HCT116 (cell line): ENCODE measurements at regions not wholly inside any gene's neighbourhood (a gene's known extent, or its start where the extent isn't known, plus 50 kb on each side); places are given as distances from the start of the nearest gene placed in this dataset.
"Not testable (repeated sequence)": the region's sequence is repeated elsewhere in the genome, so short reads cannot be mapped to it uniquely, and the experiment has no call there.

Experiments
- POLR2A ChIP-seq: IDR thresholded peaks from 2 replicates; pipeline ENCODE4 v1.7.0; 2011; ENCODE audit warnings: borderline replicate concordance; ENCODE audit not compliant: insufficient read depth, insufficient read length; ENCODE audit errors: extremely low read depth
- POLR2AphosphoS5 ChIP-seq: IDR thresholded peaks from 2 replicates; pipeline ENCODE4 v1.6.1; 2011; ENCODE audit warnings: mild to moderate bottlenecking, low read depth, low read length, moderate library complexity
- SRF ChIP-seq: IDR thresholded peaks from 2 replicates; pipeline ENCODE4 v1.6.1; 2012; ENCODE audit warnings: low read depth
- TCF7L2 ChIP-seq: IDR thresholded peaks from 2 replicates; pipeline ENCODE4 v1.7.0; 2011; ENCODE audit warnings: borderline replicate concordance, inconsistent platforms; ENCODE audit not compliant: insufficient read depth, insufficient read length; ENCODE audit errors: extremely low read depth
- ZFX ChIP-seq: fragments of 450-650 bp; IDR thresholded peaks from 2 replicates; pipeline ENCODE4 v1.6.1; 2017
- ZNF274 ChIP-seq: fragments of 200-500 bp; sonication (Bioruptor generic); IDR thresholded peaks from 2 replicates; pipeline ENCODE4 v1.6.1; 2014; ENCODE audit warnings: mild to moderate bottlenecking, low read depth, low read length, inconsistent platforms
- TF ChIP-seq, protein P1 (sequence below): IDR thresholded peaks from 2 replicates; pipeline ENCODE4 v1.6.1; 2012
- TF ChIP-seq, protein P2 (sequence below), 3 experiments: fragments of 200-600 bp in 1 of 3; sonication (generic) in 1 of 3; IDR thresholded peaks in 2 of 3; conservative IDR thresholded peaks in 1 of 3; 2 replicates each; pipeline ENCODE4 v1.5.1; 2012 to 2017; ENCODE audit warnings: low read depth in 2 of 3, low read length in 2 of 3, antibody characterized with exemption in 1 of 3, borderline replicate concordance in 1 of 3, control low read depth in 1 of 3, mild to moderate bottlenecking in 1 of 3, mixed read lengths in 1 of 3, mixed run types in 1 of 3, moderate library complexity in 1 of 3; ENCODE audit not compliant: insufficient read depth in 1 of 3
- TF ChIP-seq, protein P3 (sequence below): IDR thresholded peaks from 2 replicates; pipeline ENCODE4 v1.6.1; 2012; ENCODE audit warnings: low read depth

DNA sequence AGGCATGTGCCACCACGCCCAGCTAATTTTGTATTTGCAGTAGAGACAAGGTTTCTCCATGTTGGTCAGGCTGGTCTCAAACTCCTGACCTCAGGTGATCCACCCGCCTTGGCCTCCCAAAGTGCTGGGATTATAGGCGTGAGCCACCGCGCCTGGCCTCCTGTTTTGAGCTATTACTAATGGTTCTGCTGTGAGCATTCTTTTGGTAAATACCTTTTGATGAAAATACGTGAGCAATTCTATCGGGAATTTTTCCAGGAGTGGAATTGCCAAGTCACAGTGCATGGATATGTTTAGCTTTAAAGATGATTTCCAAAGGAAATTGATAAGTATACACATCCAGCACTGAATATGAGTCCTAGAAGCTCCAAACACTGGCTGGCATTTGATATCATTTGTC, 64.0 kb upstream of the HNF1B start:
- TF ChIP-seq, protein P1, sequence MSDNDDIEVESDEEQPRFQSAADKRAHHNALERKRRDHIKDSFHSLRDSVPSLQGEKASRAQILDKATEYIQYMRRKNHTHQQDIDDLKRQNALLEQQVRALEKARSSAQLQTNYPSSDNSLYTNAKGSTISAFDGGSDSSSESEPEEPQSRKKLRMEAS: not testable (repeated sequence)
- TF ChIP-seq, protein P2, sequence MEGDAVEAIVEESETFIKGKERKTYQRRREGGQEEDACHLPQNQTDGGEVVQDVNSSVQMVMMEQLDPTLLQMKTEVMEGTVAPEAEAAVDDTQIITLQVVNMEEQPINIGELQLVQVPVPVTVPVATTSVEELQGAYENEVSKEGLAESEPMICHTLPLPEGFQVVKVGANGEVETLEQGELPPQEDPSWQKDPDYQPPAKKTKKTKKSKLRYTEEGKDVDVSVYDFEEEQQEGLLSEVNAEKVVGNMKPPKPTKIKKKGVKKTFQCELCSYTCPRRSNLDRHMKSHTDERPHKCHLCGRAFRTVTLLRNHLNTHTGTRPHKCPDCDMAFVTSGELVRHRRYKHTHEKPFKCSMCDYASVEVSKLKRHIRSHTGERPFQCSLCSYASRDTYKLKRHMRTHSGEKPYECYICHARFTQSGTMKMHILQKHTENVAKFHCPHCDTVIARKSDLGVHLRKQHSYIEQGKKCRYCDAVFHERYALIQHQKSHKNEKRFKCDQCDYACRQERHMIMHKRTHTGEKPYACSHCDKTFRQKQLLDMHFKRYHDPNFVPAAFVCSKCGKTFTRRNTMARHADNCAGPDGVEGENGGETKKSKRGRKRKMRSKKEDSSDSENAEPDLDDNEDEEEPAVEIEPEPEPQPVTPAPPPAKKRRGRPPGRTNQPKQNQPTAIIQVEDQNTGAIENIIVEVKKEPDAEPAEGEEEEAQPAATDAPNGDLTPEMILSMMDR (IDR thresholded peaks at IDR 0.05 in 2 of 3, conservative IDR thresholded peaks at IDR 0.05 in 1 of 3; ENCODE audit: borderline replicate concordance in 1 of 3, insufficient read depth in 1 of 3, low read depth in 2 of 3, low read length in 2 of 3): not testable (repeated sequence)
- TF ChIP-seq TCF7L2, POLR2AphosphoS5, POLR2A, ZNF274, ZFX, SRF: not testable (repeated sequence)
- TF ChIP-seq, protein P3, sequence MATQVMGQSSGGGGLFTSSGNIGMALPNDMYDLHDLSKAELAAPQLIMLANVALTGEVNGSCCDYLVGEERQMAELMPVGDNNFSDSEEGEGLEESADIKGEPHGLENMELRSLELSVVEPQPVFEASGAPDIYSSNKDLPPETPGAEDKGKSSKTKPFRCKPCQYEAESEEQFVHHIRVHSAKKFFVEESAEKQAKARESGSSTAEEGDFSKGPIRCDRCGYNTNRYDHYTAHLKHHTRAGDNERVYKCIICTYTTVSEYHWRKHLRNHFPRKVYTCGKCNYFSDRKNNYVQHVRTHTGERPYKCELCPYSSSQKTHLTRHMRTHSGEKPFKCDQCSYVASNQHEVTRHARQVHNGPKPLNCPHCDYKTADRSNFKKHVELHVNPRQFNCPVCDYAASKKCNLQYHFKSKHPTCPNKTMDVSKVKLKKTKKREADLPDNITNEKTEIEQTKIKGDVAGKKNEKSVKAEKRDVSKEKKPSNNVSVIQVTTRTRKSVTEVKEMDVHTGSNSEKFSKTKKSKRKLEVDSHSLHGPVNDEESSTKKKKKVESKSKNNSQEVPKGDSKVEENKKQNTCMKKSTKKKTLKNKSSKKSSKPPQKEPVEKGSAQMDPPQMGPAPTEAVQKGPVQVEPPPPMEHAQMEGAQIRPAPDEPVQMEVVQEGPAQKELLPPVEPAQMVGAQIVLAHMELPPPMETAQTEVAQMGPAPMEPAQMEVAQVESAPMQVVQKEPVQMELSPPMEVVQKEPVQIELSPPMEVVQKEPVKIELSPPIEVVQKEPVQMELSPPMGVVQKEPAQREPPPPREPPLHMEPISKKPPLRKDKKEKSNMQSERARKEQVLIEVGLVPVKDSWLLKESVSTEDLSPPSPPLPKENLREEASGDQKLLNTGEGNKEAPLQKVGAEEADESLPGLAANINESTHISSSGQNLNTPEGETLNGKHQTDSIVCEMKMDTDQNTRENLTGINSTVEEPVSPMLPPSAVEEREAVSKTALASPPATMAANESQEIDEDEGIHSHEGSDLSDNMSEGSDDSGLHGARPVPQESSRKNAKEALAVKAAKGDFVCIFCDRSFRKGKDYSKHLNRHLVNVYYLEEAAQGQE: not testable (repeated sequence)
